Upper lobe of left lung (tissue), 6 donors: ENCODE measurements at regions not wholly inside any gene's neighbourhood (a gene's known extent, or its start where the extent isn't known, plus 50 kb on each side); places are given as distances from the start of the nearest gene placed in this dataset.

Source experiments
- ATAC-seq, 2 donors: fragments of 200-7000 bp; cut with Tn5 transposase; one replicate each; pipeline ENCODE4 v1.9.1; 2022; ENCODE audit warnings: mild to moderate bottlenecking in 2 of 2, moderate library complexity in 2 of 2; ENCODE audit not compliant: low FRiP score in 2 of 2
- DNase-seq, 2 donors: peaks; one replicate each; pipeline ENCODE4 v3.0.0-alpha.2; 2019 to 2020
- H3K27ac ChIP-seq, 4 donors: fragments of 200-600 bp; sonication (generic); one replicate each; pipeline ENCODE4 v1.5.1; 2016 to 2019
- H3K27me3 ChIP-seq, 4 donors: fragments of 200-600 bp; sonication (generic); one replicate each; pipeline ENCODE4 v1.5.1; 2017 to 2019
- H3K36me3 ChIP-seq, 4 donors: fragments of 200-600 bp; sonication (generic); one replicate each; pipeline ENCODE4 v1.5.1; 2016 to 2019
- H3K4me1 ChIP-seq, 4 donors: fragments of 200-600 bp; sonication (generic); one replicate each; pipeline ENCODE4 v1.5.1; 2018 to 2019
- H3K4me3 ChIP-seq, 4 donors: fragments of 200-600 bp; sonication (generic); one replicate each; pipeline ENCODE4 v1.5.1; 2017 to 2019; ENCODE audit warnings: mild to moderate bottlenecking in 2 of 4, moderate library complexity in 1 of 4
- H3K9me3 ChIP-seq, 4 donors: fragments of 200-600 bp; sonication (generic); one replicate each; pipeline ENCODE4 v1.5.1; 2018 to 2019
- CTCF ChIP-seq, 6 experiments: fragments of 450-650 bp in 4 of 6; fragments of 200-600 bp in 2 of 6; sonication (generic) in 2 of 6; IDR thresholded peaks; one replicate each; pipeline ENCODE4 v1.5.1; 2016 to 2019; ENCODE audit warnings: antibody characterized with exemption in 6 of 6
- EP300 ChIP-seq, 4 donors: sonication (generic); formaldehyde crosslinking; IDR thresholded peaks; one replicate each; pipeline ENCODE4 v1.5.1; 2017; ENCODE audit warnings: antibody characterized with exemption in 4 of 4, control low read depth in 2 of 4
- POLR2A ChIP-seq, 4 donors: fragments of 450-650 bp; IDR thresholded peaks; one replicate each; pipeline ENCODE4 v1.5.1; 2016 to 2017; ENCODE audit warnings: antibody characterized with exemption in 4 of 4, mild to moderate bottlenecking in 2 of 4
- POLR2AphosphoS5 ChIP-seq, 2 donors: sonication (generic); formaldehyde crosslinking; IDR thresholded peaks; one replicate each; pipeline ENCODE4 v1.5.1; 2017; ENCODE audit warnings: antibody characterized with exemption in 2 of 2
- WGBS, 2 donors: methylation state at CpG; one replicate each; pipeline ENCODE4 v1.1.5; 2017 to 2018; 5-methylcytosine and 5-hydroxymethylcytosine counted together
- donor health status: DM: no; HTN: no; CAD: no; lungs with moderate emphysema.
- donor health status: DM: no; HTN: yes; CAD: no; lungs with severe emphysema.

DNA sequence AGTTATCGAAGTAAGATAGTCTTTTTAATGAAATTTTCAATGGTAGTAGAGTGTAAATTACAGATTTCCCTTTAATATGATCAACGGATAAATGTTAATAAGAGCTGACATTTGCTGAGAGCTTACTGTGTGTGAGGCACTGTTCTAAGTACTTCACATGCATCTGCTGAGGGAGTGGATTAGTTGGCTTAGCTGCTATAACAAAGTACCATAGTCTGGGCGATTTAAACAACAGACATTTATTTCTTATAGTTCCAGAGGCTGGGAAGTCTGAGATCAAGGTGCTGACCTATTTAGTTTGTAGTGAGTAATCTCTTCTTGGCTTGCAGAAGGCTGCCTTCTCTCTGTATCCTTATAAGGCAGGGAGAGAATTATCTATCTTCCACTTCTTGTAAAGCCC is 174.3 kb downstream of the CEP135 start:
- WGBS, 2 donors = 73 to 89% methylated on average over 3 of the region's 3 CpGs
- no peak for ATAC-seq
- no peaks in the 10 kb centered on the region for H3K27me3 ChIP-seq

DNA sequence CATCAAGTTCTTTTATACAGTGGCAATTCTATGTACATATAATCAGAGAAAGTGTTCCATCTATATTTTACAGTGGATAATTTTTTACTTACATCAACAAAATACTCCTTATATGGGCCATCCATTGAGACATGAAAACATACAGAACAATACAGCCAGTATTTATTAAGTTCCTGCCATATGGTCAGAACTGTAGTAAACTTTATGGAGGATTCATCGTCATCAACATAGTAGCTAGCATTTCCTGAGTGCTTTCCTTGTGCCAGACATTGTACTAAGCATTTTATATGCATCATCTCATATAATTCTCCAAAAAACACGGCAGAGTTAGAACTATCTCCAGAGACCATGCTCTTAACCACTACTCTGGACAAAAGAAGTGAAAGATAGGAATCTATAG is 170.1 kb downstream of the CEP135 start:
- Histone ChIP-seq H3K4me3 (no peak overlapping the region), H3K36me3 (no peaks in the 10 kb centered on the region), H3K27me3 (no peaks in the 10 kb centered on the region), H3K4me1 (no peaks in the 10 kb centered on the region), H3K9me3 (no peaks in the 10 kb centered on the region), H3K27ac (no peak overlapping the region)
- WGBS, 2 donors = 75 to 85% methylated on average over 2 of the region's 2 CpGs
- ATAC-seq (no peak), DNase-seq (no peak)
- no peak for TF ChIP-seq CTCF (IDR thresholded peaks at IDR 0.05)
- TF ChIP-seq POLR2AphosphoS5 (IDR thresholded peaks at IDR 0.05) = no peak
- no peak for TF ChIP-seq EP300 (IDR thresholded peaks at IDR 0.05)
- no peak for TF ChIP-seq POLR2A (IDR thresholded peaks at IDR 0.05)

More for the DNA sequence above, 174.3 kb downstream of the CEP135 start:
- no peaks in the 10 kb centered on the region for H3K36me3 ChIP-seq
- H3K4me3 ChIP-seq = no peak overlapping the region
- H3K9me3 ChIP-seq = no peaks in the 10 kb centered on the region
- TF ChIP-seq POLR2A (IDR thresholded peaks at IDR 0.05) (no peak), CTCF (IDR thresholded peaks at IDR 0.05) (no peak), POLR2AphosphoS5 (IDR thresholded peaks at IDR 0.05) (no peak), EP300 (IDR thresholded peaks at IDR 0.05) (no peak)
- no peak overlapping the region for H3K27ac ChIP-seq
- no peaks in the 10 kb centered on the region for H3K4me1 ChIP-seq
- no peak for DNase-seq

GRCh38 chr4:56118055-56118454 is 169.3 kb downstream of the CEP135 start:
- DNase-seq = peak in 1 of 2 donors; percentile 32

GRCh38 chr4:56115898-56116297 is 167.2 kb downstream of the CEP135 start:
- TF ChIP-seq EP300 (IDR thresholded peaks at IDR 0.05) (no peak), POLR2A (IDR thresholded peaks at IDR 0.05) (no peak), CTCF (IDR thresholded peaks at IDR 0.05) (no peak), POLR2AphosphoS5 (IDR thresholded peaks at IDR 0.05) (no peak)
- H3K4me1 ChIP-seq = no peaks in the 10 kb centered on the region
- ATAC-seq (no peak), DNase-seq (no peak)
- H3K9me3 ChIP-seq = no peaks in the 10 kb centered on the region
- H3K36me3 ChIP-seq = no peaks in the 10 kb centered on the region
- H3K27ac ChIP-seq = no peak overlapping the region
- no peaks in the 10 kb centered on the region for H3K27me3 ChIP-seq
- WGBS, 2 donors = 50 to 67% methylated on average over 2 of the region's 2 CpGs
- no peak overlapping the region for H3K4me3 ChIP-seq

More at GRCh38 chr4:56118055-56118454, 169.3 kb downstream of the CEP135 start:
- Histone ChIP-seq H3K27me3 (no peaks in the 10 kb centered on the region), H3K4me3 (no peak overlapping the region), H3K27ac (peak overlapping the region in 1 of 4 donors; percentile 1), H3K36me3 (no peaks in the 10 kb centered on the region), H3K4me1 (no peaks in the 10 kb centered on the region), H3K9me3 (no peaks in the 10 kb centered on the region)
- no peak for TF ChIP-seq POLR2A (IDR thresholded peaks at IDR 0.05)
- TF ChIP-seq CTCF (IDR thresholded peaks at IDR 0.05) = no peak
- TF ChIP-seq EP300 (IDR thresholded peaks at IDR 0.05) = peak in 1 of 4 donors; percentile 42
- no peak for TF ChIP-seq POLR2AphosphoS5 (IDR thresholded peaks at IDR 0.05)
- 61 to 70% methylated on average over 5 of the region's 5 CpGs for WGBS, 2 donors
- ATAC-seq = peak; percentile 62 to 87

- DNase-seq = no peak
- 86 to 95% methylated on average over 4 of the region's 4 CpGs for WGBS, 2 donors
- ATAC-seq = no peak
- H3K9me3 ChIP-seq = no peaks in the 10 kb centered on the region
- no peak for TF ChIP-seq CTCF (IDR thresholded peaks at IDR 0.05)
- TF ChIP-seq POLR2A (IDR thresholded peaks at IDR 0.05) = no peak
- TF ChIP-seq POLR2AphosphoS5 (IDR thresholded peaks at IDR 0.05) = no peak
- TF ChIP-seq EP300 (IDR thresholded peaks at IDR 0.05) = no peak
- H3K27me3 ChIP-seq = no peaks in the 10 kb centered on the region
- H3K27ac ChIP-seq = no peak overlapping the region
- no peaks in the 10 kb centered on the region for H3K36me3 ChIP-seq
- no peaks in the 10 kb centered on the region for H3K4me1 ChIP-seq
- H3K4me3 ChIP-seq = no peak overlapping the region
Measured at GRCh38 chr4:56112377-56112776, 163.6 kb downstream of the CEP135 start.
